HG03103 (cell line): ENCODE measurements at regions not wholly inside any gene's neighbourhood (a gene's known extent, or its start where the extent isn't known, plus 50 kb on each side); places are given as distances from the start of the nearest gene placed in this dataset.
"Not testable (repeated sequence)": the region's sequence is repeated elsewhere in the genome, so short reads cannot be mapped to it uniquely, and the experiment has no call there.

Source experiments
- ATAC-seq: cut with Tn5 transposase; IDR thresholded peaks from one replicate; pipeline ENCODE4 v1.9.1; 2021; ENCODE audit warnings: low read depth; ENCODE audit not compliant: unreplicated experiment

DNA sequence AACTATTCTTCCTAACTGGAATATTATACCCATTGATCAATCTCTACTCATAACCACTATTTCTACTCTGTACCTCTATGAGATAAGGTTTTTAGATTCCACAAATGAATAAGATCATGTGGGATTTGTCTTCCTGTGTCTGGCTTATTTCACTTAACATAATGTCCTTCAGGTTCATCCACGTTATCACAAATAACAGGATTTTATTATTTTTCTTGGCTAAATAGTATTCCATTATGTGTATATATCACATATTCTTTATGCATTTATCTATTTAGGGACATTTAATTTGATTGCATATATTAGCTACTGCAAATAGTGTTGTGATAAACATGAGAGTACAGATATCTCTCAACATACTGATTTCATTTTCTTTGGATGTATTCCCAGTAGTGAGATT is 823.0 kb upstream of the ADGRB3 start:
- no peak for ATAC-seq

DNA sequence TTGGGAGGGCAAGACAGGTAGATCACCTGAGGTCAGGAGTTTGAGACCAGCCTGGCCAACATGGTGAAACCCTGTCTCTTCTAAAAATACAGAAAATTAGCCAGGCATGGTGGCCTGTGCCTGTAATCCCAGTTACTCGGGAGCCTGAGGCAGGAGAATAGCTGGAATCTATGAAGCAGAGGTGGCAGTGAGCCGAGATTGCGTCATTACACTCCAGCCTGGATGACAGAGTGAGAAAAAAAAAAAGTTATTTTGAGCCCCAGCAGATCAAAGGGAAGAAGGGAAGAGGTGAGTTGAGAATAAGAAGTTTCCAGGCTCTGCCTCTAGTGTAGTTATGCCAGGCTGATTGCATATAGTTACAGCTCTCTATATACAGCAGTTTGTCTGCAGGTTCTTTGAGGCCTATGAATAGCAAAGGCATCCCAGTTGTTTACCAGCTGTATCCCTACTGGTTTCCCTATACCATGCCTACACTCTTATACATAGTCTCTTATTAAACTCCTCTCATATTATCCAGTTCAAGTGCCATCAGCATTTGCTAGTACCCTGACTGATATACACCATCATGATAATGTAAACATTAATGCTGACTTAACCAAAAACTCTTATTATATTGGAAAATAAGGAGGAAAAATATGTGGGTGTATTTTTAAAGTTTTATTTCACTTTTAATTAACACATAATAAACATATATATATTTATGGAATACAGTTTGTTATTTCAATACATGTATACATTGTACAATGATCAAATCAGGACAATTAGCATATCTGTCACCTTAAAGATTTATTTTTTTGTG is 823.6 kb upstream of the ADGRB3 start:
- ATAC-seq: no peak

DNA sequence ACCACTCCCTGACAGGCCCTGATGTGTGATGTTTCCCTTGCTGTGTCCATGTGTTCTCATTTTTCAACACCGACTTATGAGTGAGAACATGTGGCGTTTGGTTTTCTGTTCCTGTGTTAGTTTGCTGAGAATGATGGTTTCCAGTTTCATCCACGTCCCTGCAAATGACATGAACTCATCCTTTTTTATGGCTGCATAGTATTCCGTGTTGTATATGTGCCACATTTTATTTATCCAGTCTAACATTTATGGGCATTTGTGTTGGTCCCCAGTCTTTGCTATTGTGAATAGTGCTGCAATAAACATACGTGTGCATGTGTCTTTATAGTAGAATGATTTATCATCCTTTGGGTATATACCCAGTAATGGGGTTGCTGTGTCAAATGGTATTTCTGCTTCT is 830.3 kb upstream of the ADGRB3 start:
- ATAC-seq: not testable (repeated sequence)

DNA sequence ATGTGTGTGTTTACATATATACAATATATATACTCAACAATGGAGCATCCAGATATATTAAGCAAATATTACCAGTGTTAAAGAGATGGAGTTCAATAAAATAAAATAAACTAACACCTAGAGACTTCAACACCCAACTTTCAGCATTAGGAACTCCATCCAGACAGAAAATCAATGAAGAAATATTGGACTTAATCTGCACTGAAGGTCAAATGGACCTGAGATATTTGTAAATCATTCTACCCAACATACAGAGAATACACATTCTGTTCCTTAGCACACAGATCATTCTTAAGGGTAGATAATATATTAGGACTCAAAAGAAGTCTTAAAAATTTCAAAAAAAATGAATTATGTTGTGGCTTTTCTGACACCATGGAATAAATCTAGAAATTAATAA is 832.3 kb upstream of the ADGRB3 start:
- no peak for ATAC-seq

DNA sequence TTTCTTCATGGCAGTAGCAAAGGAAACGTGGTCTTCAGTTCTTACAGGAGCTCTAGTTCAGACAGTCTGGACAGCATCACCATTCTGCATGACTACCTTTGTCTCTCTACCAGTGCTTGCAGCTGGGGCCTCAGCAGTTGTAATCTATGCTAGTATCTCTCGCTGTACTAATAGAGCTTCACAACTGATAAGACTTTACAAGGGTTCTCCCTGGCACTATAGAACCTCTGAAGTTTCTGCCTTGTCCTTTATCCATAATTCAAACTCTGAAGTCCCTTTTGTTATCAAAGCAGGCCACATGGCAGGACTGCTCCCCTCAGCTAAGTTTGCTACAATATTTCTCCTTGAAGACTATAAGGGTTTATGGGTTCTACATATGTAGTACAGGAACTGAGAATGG is 842.1 kb upstream of the ADGRB3 start:
- no peak for ATAC-seq

DNA sequence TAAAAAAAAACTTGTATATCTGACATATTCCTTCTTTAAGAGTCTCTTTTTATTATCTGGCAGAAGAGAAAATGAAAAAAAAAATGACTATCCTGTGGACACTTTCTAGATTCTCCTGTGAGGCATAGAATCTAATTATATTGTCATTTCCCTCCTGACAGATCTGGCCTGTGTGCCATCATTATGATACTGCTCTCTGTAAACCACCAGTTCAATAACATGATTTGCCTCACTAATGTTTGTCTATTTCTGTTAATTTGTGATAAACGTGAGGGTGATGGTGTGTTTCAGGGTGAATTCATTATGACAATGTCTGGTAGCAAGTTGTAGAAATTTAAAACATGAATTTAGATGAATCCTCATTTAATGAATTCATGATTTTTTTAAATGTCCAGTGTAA is 844.5 kb upstream of the ADGRB3 start:
- ATAC-seq: no peak

DNA sequence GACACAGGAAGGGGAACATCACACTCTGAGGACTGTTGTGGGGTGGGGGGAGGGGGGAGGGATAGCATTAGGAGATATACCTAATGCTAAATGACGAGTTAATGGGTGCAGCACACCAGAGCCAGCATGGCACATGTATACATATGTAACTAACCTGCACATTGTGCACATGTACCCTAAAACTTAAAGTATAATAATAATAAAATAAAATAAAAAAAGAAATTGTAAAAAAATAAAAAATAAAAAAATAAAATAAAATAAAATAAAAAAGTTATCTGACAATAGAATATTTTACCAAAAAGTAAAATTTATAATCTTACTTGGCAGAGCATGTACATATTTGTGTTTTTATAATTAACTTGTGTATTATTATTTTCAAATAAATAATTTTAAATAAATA is 848.0 kb upstream of the ADGRB3 start:
- not testable (repeated sequence) for ATAC-seq

DNA sequence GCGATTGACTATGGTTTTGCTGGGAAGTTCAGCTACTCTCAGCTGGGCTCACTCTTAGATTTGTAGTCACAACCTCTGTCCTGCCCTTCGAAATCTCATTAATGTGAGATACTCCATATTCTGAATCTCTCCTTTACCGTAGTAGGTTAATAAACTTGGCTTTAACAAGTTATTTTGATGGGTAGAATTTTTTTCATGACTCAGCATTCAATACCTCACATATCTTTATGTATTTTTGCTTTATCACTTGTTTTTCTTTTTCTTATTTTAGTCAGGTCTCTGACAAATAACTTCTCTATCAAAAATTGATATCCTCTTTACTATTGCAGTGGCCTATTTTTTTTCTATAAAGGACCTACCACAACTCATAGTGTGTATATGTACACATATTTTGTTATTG is 855.2 kb upstream of the ADGRB3 start:
- no peak for ATAC-seq

DNA sequence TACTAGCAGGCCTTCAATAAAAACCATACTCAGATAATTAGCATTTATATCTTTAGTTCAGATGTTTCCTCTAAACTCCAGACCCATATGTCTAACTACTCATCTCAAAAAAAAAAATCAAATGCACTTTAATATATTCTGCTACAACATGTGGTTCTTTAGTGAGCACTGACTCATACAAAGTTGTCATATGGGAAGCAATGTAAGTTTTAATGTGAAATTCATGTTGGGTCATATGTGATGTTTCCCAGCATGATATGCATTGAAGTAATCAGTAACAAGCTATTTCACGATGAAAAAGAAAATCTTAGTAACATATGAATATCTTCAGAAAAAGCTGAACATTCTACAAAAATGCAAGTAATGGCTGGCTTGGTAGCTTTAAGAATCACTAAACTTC is 859.7 kb upstream of the ADGRB3 start:
- no peak for ATAC-seq

DNA sequence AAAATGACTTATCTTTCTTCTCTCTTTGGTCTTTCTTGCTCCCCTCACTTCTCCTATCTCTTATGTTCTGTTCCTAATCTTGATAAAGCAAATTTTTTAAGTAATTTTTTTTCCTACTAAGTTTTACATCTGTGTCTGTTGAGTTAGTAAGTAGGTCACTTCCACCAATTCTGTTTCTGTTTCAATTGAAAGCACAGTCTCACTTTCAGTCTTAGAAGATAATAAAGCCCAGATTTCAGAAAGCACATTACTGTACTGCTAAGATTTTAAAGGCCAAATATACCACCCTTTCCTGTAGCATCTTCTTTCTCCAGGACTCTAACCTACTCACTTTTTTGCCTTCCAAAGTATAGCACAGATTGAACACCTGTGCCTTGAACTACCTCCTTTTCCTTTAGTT is 866.1 kb upstream of the ADGRB3 start:
- peak; percentile 75 for ATAC-seq

DNA sequence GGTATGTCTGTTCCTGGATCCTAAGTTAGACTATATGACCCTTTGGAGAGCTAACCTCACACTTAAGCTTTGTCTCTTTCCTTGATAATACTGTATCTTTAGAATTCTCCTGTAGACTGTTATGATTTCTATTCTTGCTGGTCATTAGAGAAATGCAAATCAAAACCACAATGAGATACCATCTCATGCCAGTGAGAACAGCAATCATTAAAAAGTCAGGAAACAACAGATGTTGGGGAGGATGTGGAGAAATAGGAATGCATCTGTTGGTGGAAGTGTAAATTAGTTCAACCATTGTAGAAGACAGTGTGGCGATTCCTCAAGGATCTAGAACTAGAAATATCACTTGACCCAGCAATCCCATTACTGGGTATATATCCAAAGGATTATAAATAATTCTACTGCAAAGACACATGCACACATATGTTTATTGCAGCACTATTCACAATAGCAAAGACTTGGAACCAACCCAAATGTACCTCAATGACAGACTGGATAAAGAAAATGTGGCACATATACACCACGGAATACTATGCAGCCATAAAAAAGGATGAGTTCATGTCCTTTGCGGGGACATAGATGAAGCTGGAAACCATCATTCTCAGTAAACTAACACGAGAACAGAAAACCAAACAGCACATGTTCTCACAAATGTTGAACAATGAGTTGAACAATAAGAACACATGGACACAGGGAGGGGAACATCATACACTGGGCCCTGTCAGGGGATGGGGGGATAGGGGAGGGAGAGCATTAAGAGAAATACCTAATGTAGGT is 867.8 kb upstream of the ADGRB3 start:
- not testable (repeated sequence) for ATAC-seq

DNA sequence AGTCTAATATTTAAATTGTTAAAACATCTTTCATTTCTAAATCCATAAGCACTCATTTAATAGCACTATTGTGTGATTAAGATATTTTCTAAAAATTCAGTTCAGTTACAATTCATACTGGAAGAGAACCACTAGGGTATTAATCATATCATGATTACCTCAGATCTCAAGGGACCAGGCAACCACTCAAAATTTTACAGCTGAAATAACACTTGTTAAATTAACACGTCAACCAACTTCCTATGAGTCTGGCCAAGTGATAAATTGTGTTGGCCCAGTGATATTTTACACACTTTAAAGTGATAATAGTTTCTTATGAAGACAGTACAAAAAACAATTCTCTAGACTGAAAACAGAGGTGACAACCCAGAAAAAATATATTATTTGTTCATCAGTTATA is 869.0 kb upstream of the ADGRB3 start:
- ATAC-seq: no peak

DNA sequence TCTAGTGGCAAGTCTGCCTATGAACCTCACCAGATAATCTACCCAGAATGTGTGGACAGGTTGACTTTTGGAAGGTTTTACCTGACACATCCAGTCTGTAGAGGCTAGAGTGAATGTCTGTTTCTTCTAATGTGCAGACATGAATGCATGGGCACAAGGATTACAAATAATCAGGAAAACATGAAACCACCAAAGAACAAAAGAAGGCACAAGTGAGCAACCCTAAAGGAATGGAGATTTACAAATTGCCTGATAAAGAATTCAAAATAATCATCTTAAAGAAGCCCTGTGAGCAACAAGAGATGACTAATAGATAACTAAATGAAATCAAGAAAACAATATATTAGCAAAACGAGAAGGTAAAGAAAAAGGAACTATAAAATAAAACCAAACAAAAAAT is 876.1 kb upstream of the ADGRB3 start:
- no peak for ATAC-seq

DNA sequence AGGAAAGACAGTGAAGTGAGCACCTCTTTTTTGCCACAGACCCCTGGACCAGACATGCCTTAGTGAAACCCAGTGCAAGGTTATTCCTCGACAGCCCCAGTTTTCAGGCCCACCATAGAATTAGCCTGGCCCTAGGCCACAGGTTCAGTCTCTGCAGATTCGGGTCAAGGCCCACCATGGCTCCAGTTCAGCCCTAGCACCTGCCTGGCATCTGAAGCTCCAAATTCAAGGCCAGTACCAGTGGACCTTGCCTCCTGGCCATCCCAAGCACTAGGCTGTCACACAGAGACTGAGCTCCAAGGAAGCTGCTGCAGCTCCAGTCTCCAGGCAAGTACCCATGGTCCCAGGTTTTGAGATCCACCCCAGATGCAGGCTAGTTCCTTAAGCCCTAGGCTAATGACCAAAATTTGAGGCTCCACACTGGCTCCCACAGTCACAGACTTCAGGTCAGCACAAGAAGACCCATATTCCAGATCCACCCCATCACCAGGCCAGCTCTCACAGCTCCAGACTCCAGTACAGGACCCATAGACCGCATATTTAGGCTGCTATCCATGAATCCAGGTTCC is 877.5 kb upstream of the ADGRB3 start:
- no peak for ATAC-seq

DNA sequence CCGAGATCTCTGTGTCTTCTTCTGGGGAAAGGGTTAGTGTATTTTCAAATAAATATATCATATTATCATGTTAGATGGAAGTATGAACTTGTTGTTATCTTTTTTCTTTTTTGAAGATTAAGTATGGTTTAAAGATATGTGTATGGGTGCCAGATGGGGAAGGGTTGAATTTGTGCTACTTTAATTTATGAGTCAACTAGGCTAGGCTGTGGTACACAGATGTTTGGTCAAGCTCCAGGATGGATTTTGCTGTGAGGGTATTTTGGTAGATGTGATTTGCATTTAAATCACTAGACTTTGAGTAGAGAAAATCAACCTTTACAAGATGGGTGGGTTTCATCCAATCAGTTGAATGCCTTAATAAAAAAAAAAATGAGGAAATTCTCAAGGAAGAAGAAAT is 886.6 kb upstream of the ADGRB3 start:
- ATAC-seq: no peak

DNA sequence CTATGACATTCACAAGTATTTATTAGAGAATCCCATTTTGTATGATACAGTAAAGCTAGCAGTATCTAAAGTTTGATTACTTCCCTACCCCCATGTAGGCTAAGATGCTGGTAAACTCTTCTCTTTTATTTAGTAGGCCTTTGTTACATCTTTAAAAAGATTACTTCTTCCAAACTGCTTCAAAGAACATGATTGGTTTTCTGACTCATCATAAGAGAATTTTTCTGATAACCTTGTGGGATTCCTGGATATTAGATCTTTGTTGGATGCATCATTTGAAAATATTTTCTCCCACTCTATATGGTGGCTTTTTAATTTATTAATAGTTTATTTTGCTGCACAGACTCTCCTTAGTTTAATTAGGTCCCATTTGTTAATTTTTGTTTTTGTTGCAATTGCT is 898.3 kb upstream of the ADGRB3 start:
- ATAC-seq: no peak

DNA sequence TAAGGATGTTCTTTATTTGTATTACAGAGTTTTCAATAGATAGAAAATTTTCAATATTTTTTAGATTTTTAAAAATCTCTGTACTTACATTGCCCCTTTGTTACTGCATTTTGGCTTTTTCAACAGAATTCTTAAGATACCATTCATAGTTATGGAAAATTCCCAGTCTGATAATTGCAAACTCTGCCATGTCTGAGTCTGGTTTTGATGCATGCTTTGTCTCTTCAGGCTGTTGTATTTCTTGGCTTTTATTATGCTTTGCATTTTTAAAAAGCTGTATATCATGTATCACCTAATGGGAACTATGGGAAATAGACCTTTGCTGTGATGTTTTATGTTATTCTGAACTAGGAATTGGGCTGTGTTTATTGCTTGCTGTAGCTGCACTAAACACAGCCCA is 898.9 kb upstream of the ADGRB3 start:
- no peak for ATAC-seq

DNA sequence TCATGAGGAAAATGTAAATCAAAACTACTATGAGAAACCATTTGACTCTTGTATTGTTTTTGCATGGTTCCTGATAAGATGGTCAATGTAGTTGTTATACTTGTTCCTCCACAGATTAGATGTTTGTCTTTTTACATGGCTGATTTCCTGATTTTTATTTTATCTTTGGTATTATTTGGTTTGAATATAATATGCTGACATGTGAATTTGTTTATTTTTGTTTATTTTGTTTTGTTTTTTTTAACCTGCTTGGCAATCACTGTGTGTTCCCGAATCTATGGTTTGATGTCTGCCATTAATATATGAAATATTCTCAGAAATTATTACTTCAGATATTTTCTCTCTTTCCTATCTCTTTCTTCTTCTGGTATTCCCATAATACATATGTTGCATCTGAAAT is 899.5 kb upstream of the ADGRB3 start:
- no peak for ATAC-seq

DNA sequence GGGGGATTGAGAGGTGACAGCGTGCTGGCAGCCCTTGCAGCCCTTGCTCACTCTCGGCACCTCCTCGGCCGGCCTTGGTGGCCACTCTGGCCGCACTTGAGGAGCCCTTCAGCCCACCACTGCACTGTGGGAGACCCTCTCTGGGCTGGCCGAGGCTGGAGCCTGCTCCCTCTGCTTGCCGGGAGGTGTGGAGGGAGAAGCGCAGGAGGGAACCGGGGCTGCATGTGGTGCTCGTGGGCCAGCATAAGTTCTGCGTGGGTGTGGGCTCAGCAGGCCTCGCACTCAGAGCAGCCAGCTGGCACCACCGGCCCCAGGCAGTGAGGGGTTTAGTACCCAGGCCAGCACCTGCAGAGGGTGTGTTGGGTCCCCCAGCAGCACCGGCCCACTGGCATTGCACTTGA is 912.2 kb upstream of the ADGRB3 start:
- no peak for ATAC-seq

DNA sequence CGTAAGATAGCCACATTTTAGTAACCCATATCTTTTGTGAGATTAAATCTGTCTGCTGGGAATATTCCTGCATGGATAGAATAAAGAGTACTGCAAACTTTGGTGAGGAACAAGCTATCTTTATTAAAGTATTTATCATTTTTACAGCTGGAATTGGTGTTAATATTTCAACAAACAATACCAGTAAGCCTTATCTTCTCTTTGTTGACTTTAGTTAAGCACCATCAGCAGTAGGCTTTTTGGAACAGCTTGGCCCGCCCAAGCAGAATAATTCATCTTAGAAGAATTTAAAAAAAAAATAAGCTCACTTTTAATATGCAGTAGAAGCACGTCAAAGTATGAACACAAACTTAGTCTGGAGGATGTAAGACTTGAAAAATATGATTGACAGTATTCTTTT is 917.8 kb upstream of the ADGRB3 start:
- ATAC-seq: no peak

DNA sequence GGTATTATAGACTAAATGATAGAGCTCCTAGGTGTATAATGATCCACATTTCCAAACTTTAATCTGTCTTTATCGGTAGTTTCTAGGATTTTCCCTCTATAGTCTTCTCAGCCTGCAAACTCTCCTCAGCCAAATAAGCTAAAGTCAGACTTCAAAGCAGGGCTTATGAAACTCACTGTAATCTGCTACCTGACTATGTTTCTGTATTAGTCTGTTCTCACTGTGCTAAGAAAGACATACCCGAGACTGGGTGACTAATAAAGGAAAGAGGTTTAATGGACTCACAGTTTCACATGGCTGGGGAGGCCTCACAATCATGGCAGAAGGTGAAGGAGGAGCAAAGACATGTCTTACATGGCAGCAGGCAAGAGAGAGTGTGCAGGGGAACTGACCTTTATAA is 928.7 kb upstream of the ADGRB3 start:
- no peak for ATAC-seq

DNA sequence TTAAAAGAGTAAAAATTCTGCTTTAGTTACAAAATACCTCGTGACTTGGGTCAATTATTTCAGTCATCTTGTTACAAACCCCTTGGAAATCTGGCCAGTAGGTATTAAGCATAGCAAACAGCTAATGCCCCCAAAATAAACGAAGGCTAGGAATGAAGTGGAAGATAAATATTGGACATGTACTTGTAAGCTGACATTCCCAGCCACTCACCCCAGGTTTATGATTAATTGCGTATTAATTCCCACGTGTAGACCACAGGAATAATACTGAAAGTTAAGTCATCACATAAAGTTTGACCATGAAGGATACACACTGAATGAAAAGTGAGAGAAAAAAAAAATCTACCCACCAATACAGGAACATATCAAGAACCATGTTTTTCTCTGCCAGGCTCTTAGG is 936.5 kb upstream of the ADGRB3 start:
- ATAC-seq: no peak
